ENCODE measurements at regions not wholly inside any gene's neighbourhood (a gene's known extent, or its start where the extent isn't known, plus 50 kb on each side); places are given as distances from the start of the nearest gene placed in this dataset.

DNA sequence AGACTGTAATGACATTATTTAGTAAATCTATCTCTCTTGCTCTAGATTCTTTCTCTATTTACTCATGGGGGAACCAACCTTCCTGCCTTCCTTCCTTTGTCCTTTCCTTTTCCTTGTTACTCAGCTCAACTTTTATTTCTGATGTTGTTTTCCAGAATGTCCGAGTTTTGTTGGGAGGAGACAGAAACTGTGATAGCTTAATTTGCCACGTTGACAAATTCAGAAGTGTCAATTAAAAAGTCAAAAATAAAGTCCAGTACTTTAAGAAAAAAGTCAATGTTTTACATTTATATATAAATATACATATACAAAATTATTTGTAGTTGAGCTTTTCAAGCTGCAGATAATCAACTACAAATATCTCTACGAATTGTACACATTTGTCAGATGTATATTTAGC is 1187.7 kb downstream of the ADGRL3 start:
- H3K36me3 ChIP-seq: no peaks in the 10 kb centered on the region
- 67 to 83% (median 74%) methylated on average over 3 of the region's 3 CpGs for WGBS, 5 donors
- no peak for TF ChIP-seq POLR2A (IDR thresholded peaks at IDR 0.05)
- no peaks in the 10 kb centered on the region for H3K27me3 ChIP-seq (replicated peaks in 1 of 7)
- intact Hi-C loops (cut with DNase I; ENCODE audit: low total_unique reads): no loop called here
- no peak overlapping the region for H3K4me3 ChIP-seq
- peaks cover 0 to 6% (median 0%) of the 10 kb centered on the region in 8 donors for H3K9me3 ChIP-seq
- no peak overlapping the region for H3K27ac ChIP-seq
- no peak for DNase-seq
- no peaks in the 10 kb centered on the region for H3K4me1 ChIP-seq

- intact Hi-C loops (cut with DNase I; ENCODE audit: low total_unique reads): no loop called here
- DNase-seq: no peak
These were observed 1177.6 kb downstream of the ADGRL3 start for GRCh38 chr4:62377700-62378099.

GRCh38 chr4:62377245-62377644 is 1177.1 kb downstream of the ADGRL3 start:
- no peak for DNase-seq
- H3K27ac ChIP-seq: no peak overlapping the region
- no peaks in the 10 kb centered on the region for H3K4me1 ChIP-seq
- H3K4me3 ChIP-seq: no peak overlapping the region
- no peaks in the 10 kb centered on the region for H3K27me3 ChIP-seq (replicated peaks in 1 of 7)
- no peaks in the 10 kb centered on the region for H3K36me3 ChIP-seq
- no peak for TF ChIP-seq POLR2A (IDR thresholded peaks at IDR 0.05)
- TF ChIP-seq POLR2AphosphoS5 (IDR thresholded peaks at IDR 0.05): no peak
- no peak for TF ChIP-seq CTCF (IDR thresholded peaks at IDR 0.05 in 8 of 11, conservative IDR thresholded peaks at IDR 0.05 in 3 of 11)
- peaks cover 0 to 4% (median 0%) of the 10 kb centered on the region in 8 donors for H3K9me3 ChIP-seq
- intact Hi-C loops (cut with DNase I; ENCODE audit: low total_unique reads): no loop called here

More at GRCh38 chr4:62377700-62378099, 1177.6 kb downstream of the ADGRL3 start:
- TF ChIP-seq POLR2AphosphoS5 (IDR thresholded peaks at IDR 0.05) (no peak), POLR2A (IDR thresholded peaks at IDR 0.05) (no peak)
- Histone ChIP-seq H3K36me3 (no peaks in the 10 kb centered on the region), H3K27ac (no peak overlapping the region), H3K27me3 (replicated peaks in 1 of 7) (no peaks in the 10 kb centered on the region), H3K4me3 (no peak overlapping the region), H3K4me1 (no peaks in the 10 kb centered on the region), H3K9me3 (no peaks in the 10 kb centered on the region)

DNA sequence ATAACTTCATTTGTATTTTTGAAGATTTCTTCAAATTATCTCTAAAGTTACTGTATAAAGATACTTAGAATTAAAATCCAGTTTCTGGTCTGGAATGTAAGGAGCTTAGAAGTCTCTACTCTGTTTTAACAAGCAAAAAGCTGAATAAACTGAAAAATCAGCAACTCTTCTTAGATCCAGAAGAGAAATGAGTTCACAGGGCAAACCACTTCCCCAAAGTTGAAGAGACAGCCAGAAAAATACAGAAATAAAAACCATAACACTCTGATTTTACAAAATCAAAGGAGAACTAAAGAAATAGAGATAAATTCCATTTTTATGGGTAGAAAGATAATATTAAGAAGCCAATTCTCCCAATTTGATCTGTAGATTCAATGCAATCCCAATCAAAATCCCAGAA is 1166.8 kb downstream of the ADGRL3 start:
- Histone ChIP-seq H3K36me3 (no peaks in the 10 kb centered on the region), H3K9me3 (peaks cover 0 to 9% (median 1%) of the 10 kb centered on the region in 8 donors), H3K4me3 (no peak overlapping the region), H3K27me3 (replicated peaks in 1 of 7) (no peaks in the 10 kb centered on the region), H3K27ac (no peak overlapping the region), H3K4me1 (no peaks in the 10 kb centered on the region)
- TF ChIP-seq CTCF (IDR thresholded peaks at IDR 0.05 in 8 of 11, conservative IDR thresholded peaks at IDR 0.05 in 3 of 11) (no peak), POLR2A (IDR thresholded peaks at IDR 0.05) (no peak), POLR2AphosphoS5 (IDR thresholded peaks at IDR 0.05) (no peak)
- intact Hi-C loops (cut with DNase I; ENCODE audit: low total_unique reads): no loop called here
- no peak for DNase-seq

GRCh38 chr4:62360156-62360545 is 1160.0 kb downstream of the ADGRL3 start:
- TF ChIP-seq CTCF (IDR thresholded peaks at IDR 0.05 in 8 of 11, conservative IDR thresholded peaks at IDR 0.05 in 3 of 11) (no peak), POLR2AphosphoS5 (IDR thresholded peaks at IDR 0.05) (no peak), POLR2A (IDR thresholded peaks at IDR 0.05) (no peak)
- Histone ChIP-seq H3K4me3 (no peak overlapping the region), H3K27me3 (replicated peaks in 1 of 7) (no peaks in the 10 kb centered on the region), H3K4me1 (no peaks in the 10 kb centered on the region), H3K27ac (no peak overlapping the region), H3K9me3 (peaks cover 0 to 12% (median 6%) of the 10 kb centered on the region in 8 donors), H3K36me3 (no peaks in the 10 kb centered on the region)
- intact Hi-C loops (cut with DNase I; ENCODE audit: low total_unique reads): no loop called here
- 71 to 84% (median 76%) methylated on average over 1 of the region's 1 CpG for WGBS, 5 donors
- no peak for DNase-seq
